ENCODE measurements at regions not wholly inside any gene's neighbourhood (a gene's known extent, or its start where the extent isn't known, plus 50 kb on each side); places are given as distances from the start of the nearest gene placed in this dataset.

- no peaks in the 10 kb centered on the region for H3K36me3 ChIP-seq (ENCODE audit: insufficient read depth, low read length)
- H3K4me2 ChIP-seq (ENCODE audit: low read length), result no peak overlapping the region
- TF ChIP-seq TAF1 (IDR thresholded peaks at IDR 0.05; ENCODE audit: low read depth) (no peak), EP300 (conservative IDR thresholded peaks at IDR 0.05; ENCODE audit: poor library complexity, severe bottlenecking) (no peak), MXI1 (conservative IDR thresholded peaks at IDR 0.05; ENCODE audit: poor library complexity, severe bottlenecking) (no peak), EZH2 (IDR thresholded peaks at IDR 0.05; ENCODE audit: borderline replicate concordance, insufficient read depth, low read length, poor library complexity, severe bottlenecking) (no peak), REST (IDR thresholded peaks at IDR 0.05; ENCODE audit: borderline replicate concordance) (no peak), CTCF (IDR thresholded peaks at IDR 0.05; ENCODE audit: poor library complexity, severe bottlenecking) (no peak), SMC3 (conservative IDR thresholded peaks at IDR 0.05; ENCODE audit: poor library complexity) (no peak), POLR2AphosphoS5 (IDR thresholded peaks at IDR 0.05) (no peak), RAD21 (conservative IDR thresholded peaks at IDR 0.05) (no peak)
- H3K27ac ChIP-seq (ENCODE audit: low read length), result no peak overlapping the region
- H3K9ac ChIP-seq (ENCODE audit: low read length), result no peak overlapping the region
- no peaks in the 10 kb centered on the region for H3K27me3 ChIP-seq (ENCODE audit: insufficient read depth, low read depth, low read length)
- no peak overlapping the region for H2AFZ ChIP-seq (ENCODE audit: low read depth, low read length)
- H3K9me2 ChIP-seq (ENCODE audit: insufficient read depth, low read length), result no peaks in the 10 kb centered on the region
- H3K4me3 ChIP-seq (ENCODE audit: low read length), result no peak overlapping the region
- H3F3A ChIP-seq (ENCODE audit: insufficient read depth, low read length, poor library complexity, severe bottlenecking), result no peaks in the 10 kb centered on the region
- no peaks in the 10 kb centered on the region for H3K79me2 ChIP-seq (replicated peaks; ENCODE audit: insufficient read depth, low read length)
- no peaks in the 10 kb centered on the region for H3K9me3 ChIP-seq (ENCODE audit: low read length)
- no peaks in the 10 kb centered on the region for H4K20me1 ChIP-seq (ENCODE audit: insufficient read depth)
Measured at GRCh38 chr4:183029365-183029764, 69.7 kb upstream of the WWC2 start.

- Histone ChIP-seq H3F3A (ENCODE audit: insufficient read depth, low read length, poor library complexity, severe bottlenecking) (no peaks in the 10 kb centered on the region), H4K20me1 (ENCODE audit: insufficient read depth) (no peaks in the 10 kb centered on the region), H3K4me3 (ENCODE audit: low read length) (no peak overlapping the region), H3K9me2 (ENCODE audit: insufficient read depth, low read length) (no peaks in the 10 kb centered on the region), H3K27ac (ENCODE audit: low read length) (no peak overlapping the region), H3K79me2 (replicated peaks; ENCODE audit: insufficient read depth, low read length) (no peaks in the 10 kb centered on the region), H3K9me3 (ENCODE audit: low read length) (no peaks in the 10 kb centered on the region), H3K4me2 (ENCODE audit: low read length) (no peak overlapping the region), H3K9ac (ENCODE audit: low read length) (no peak overlapping the region), H3K36me3 (ENCODE audit: insufficient read depth, low read length) (no peaks in the 10 kb centered on the region), H3K27me3 (ENCODE audit: insufficient read depth, low read depth, low read length) (no peaks in the 10 kb centered on the region), H2AFZ (ENCODE audit: low read depth, low read length) (no peak overlapping the region)
- TF ChIP-seq SMC3 (conservative IDR thresholded peaks at IDR 0.05; ENCODE audit: poor library complexity), result no peak
- no peak for TF ChIP-seq MXI1 (conservative IDR thresholded peaks at IDR 0.05; ENCODE audit: poor library complexity, severe bottlenecking)
- no peak for TF ChIP-seq EZH2 (IDR thresholded peaks at IDR 0.05; ENCODE audit: borderline replicate concordance, insufficient read depth, low read length, poor library complexity, severe bottlenecking)
- TF ChIP-seq TAF1 (IDR thresholded peaks at IDR 0.05; ENCODE audit: low read depth), result no peak
- TF ChIP-seq RAD21 (conservative IDR thresholded peaks at IDR 0.05), result no peak
- no peak for TF ChIP-seq CTCF (IDR thresholded peaks at IDR 0.05; ENCODE audit: poor library complexity, severe bottlenecking)
- TF ChIP-seq POLR2AphosphoS5 (IDR thresholded peaks at IDR 0.05), result no peak
- TF ChIP-seq REST (IDR thresholded peaks at IDR 0.05; ENCODE audit: borderline replicate concordance), result no peak
- TF ChIP-seq EP300 (conservative IDR thresholded peaks at IDR 0.05; ENCODE audit: poor library complexity, severe bottlenecking), result no peak
Measured at GRCh38 chr4:183026701-183027100, 72.4 kb upstream of the WWC2 start.
